Uterus (tissue), 3 donors: ENCODE measurements at regions not wholly inside any gene's neighbourhood (a gene's known extent, or its start where the extent isn't known, plus 50 kb on each side); places are given as distances from the start of the nearest gene placed in this dataset.

Experiments
- DNase-seq, 2 donors: peaks; one replicate each; pipeline ENCODE4 v3.0.0-alpha.2; 2019 to 2020
- H3K27ac ChIP-seq, 2 donors: fragments of 200-600 bp; sonication (generic); 1 replicate in 1 of 2; 2 replicates in 1 of 2; pipeline ENCODE4 v1.5.1; 2016 to 2018
- H3K27me3 ChIP-seq, 2 donors: fragments of 200-600 bp; sonication (generic); one replicate each; pipeline ENCODE4 v1.5.1; 2018 to 2019; ENCODE audit warnings: control low read depth in 1 of 2
- H3K36me3 ChIP-seq, 2 donors: fragments of 200-600 bp; sonication (generic); one replicate each; pipeline ENCODE4 v1.5.1; 2019; ENCODE audit warnings: control low read depth in 1 of 2
- H3K4me1 ChIP-seq, 2 donors: fragments of 200-600 bp; sonication (generic); one replicate each; pipeline ENCODE4 v1.5.1; 2018 to 2019; ENCODE audit warnings: control low read depth in 1 of 2
- H3K4me3 ChIP-seq, 2 donors: fragments of 200-600 bp; sonication (generic); 1 replicate in 1 of 2; 2 replicates in 1 of 2; pipeline ENCODE4 v1.5.1; 2018 to 2019; ENCODE audit warnings: mild to moderate bottlenecking in 1 of 2
- H3K9me3 ChIP-seq, 2 donors: fragments of 200-600 bp; sonication (generic); one replicate each; pipeline ENCODE4 v1.5.1; 2019; ENCODE audit warnings: control low read depth in 1 of 2
- CTCF ChIP-seq, 4 experiments: fragments of 200-600 bp in 2 of 4; fragments of 450-650 bp in 2 of 4; sonication (generic) in 2 of 4; IDR thresholded peaks; one replicate each; pipeline ENCODE4 v1.5.1; 2016 to 2019; ENCODE audit warnings: antibody characterized with exemption in 4 of 4, mild to moderate bottlenecking in 2 of 4, moderate library complexity in 1 of 4
- POLR2A ChIP-seq, 2 donors: fragments of 450-650 bp; IDR thresholded peaks; one replicate each; pipeline ENCODE4 v1.6.1; 2016; ENCODE audit warnings: antibody characterized with exemption in 2 of 2, mild to moderate bottlenecking in 1 of 2, moderate library complexity in 1 of 2
- intact Hi-C: fragments of 100-400 bp; cut with DNase I; formaldehyde crosslinking; loops from one replicate; pipeline ENCODE4 v1.15.1; 2023; ENCODE audit warnings: low total_unique reads
- donor health status: DM: yes; HTN: yes; CAD: no.

- no peak overlapping the region for H3K27ac ChIP-seq
Measured at GRCh38 chr1:193480755-193481154, 294.3 kb upstream of the B3GALT2 start.

GRCh38 chr1:193479187-193479586, 292.8 kb upstream of the B3GALT2 start:
- Histone ChIP-seq H3K36me3 (no peaks in the 10 kb centered on the region), H3K27me3 (no peaks in the 10 kb centered on the region), H3K9me3 (no peaks in the 10 kb centered on the region), H3K4me1 (no peaks in the 10 kb centered on the region), H3K4me3 (no peak overlapping the region), H3K27ac (no peak overlapping the region)
- TF ChIP-seq CTCF (IDR thresholded peaks at IDR 0.05) (no peak), POLR2A (IDR thresholded peaks at IDR 0.05) (no peak)
- intact Hi-C loops, result no loop called here
- no peak for DNase-seq

More at GRCh38 chr1:193480755-193481154, 294.3 kb upstream of the B3GALT2 start:
- Histone ChIP-seq H3K36me3 (no peaks in the 10 kb centered on the region), H3K4me1 (no peaks in the 10 kb centered on the region), H3K9me3 (no peaks in the 10 kb centered on the region), H3K27me3 (no peaks in the 10 kb centered on the region), H3K4me3 (no peak overlapping the region)
- TF ChIP-seq CTCF (IDR thresholded peaks at IDR 0.05), result no peak
- DNase-seq, result no peak
- intact Hi-C loops, result no loop called here

- Histone ChIP-seq H3K4me3 (no peak overlapping the region), H3K36me3 (no peaks in the 10 kb centered on the region), H3K27me3 (no peaks in the 10 kb centered on the region), H3K4me1 (no peaks in the 10 kb centered on the region), H3K27ac (no peak overlapping the region), H3K9me3 (no peaks in the 10 kb centered on the region)
- no peak for DNase-seq
- no peak for TF ChIP-seq POLR2A (IDR thresholded peaks at IDR 0.05)
- no peak for TF ChIP-seq CTCF (IDR thresholded peaks at IDR 0.05)
- intact Hi-C loops, result no loop called here
Measured at GRCh38 chr1:193476748-193477147, 290.3 kb upstream of the B3GALT2 start.

GRCh38 chr1:193473932-193474331, 287.5 kb upstream of the B3GALT2 start:
- intact Hi-C loops, result no loop called here
- Histone ChIP-seq H3K9me3 (no peaks in the 10 kb centered on the region), H3K4me1 (no peaks in the 10 kb centered on the region), H3K27ac (no peak overlapping the region), H3K27me3 (no peaks in the 10 kb centered on the region), H3K4me3 (no peak overlapping the region), H3K36me3 (no peaks in the 10 kb centered on the region)
- no peak for TF ChIP-seq POLR2A (IDR thresholded peaks at IDR 0.05)
- DNase-seq, result no peak

- Histone ChIP-seq H3K27ac (no peak overlapping the region), H3K27me3 (no peaks in the 10 kb centered on the region), H3K4me3 (no peak overlapping the region), H3K36me3 (no peaks in the 10 kb centered on the region), H3K9me3 (no peaks in the 10 kb centered on the region), H3K4me1 (no peaks in the 10 kb centered on the region)
- no peak for DNase-seq
- intact Hi-C loops, result no loop called here
- TF ChIP-seq CTCF (IDR thresholded peaks at IDR 0.05) (no peak), POLR2A (IDR thresholded peaks at IDR 0.05) (no peak)
Measured at GRCh38 chr1:193472838-193473398, 286.5 kb upstream of the B3GALT2 start.

- Histone ChIP-seq H3K36me3 (no peaks in the 10 kb centered on the region), H3K4me3 (no peak overlapping the region), H3K27ac (no peak overlapping the region), H3K27me3 (no peaks in the 10 kb centered on the region), H3K9me3 (no peaks in the 10 kb centered on the region), H3K4me1 (no peaks in the 10 kb centered on the region)
- no peak for DNase-seq
- intact Hi-C loops, result no loop called here
- TF ChIP-seq CTCF (IDR thresholded peaks at IDR 0.05) (no peak), POLR2A (IDR thresholded peaks at IDR 0.05) (no peak)
Measured at GRCh38 chr1:193472430-193472829, 286.0 kb upstream of the B3GALT2 start.
